ENCODE measurements at regions not wholly inside any gene's neighbourhood (a gene's known extent, or its start where the extent isn't known, plus 50 kb on each side); places are given as distances from the start of the nearest gene placed in this dataset.

GRCh38 chr6:82484001-82484400 is 120.4 kb downstream of the TPBG start:
- TF ChIP-seq EGR1 (IDR thresholded peaks at IDR 0.05), result no peak
- TF ChIP-seq YY1 (IDR thresholded peaks at IDR 0.05; ENCODE audit: low read depth), result no peak
- no peak for TF ChIP-seq FOXM1 (IDR thresholded peaks at IDR 0.05; ENCODE audit: borderline replicate concordance, low read depth)
- no peak for TF ChIP-seq CREB1 (IDR thresholded peaks at IDR 0.05; ENCODE audit: low read depth)
- TF ChIP-seq NFIC (IDR thresholded peaks at IDR 0.05), result no peak
- TF ChIP-seq REST (IDR thresholded peaks at IDR 0.05; ENCODE audit: low read depth), result no peak
- TF ChIP-seq EP300 (IDR thresholded peaks at IDR 0.05; ENCODE audit: borderline replicate concordance), result no peak
- TF ChIP-seq RAD21 (IDR thresholded peaks at IDR 0.05; ENCODE audit: low read depth), result no peak
- no peak for TF ChIP-seq TCF12 (IDR thresholded peaks at IDR 0.05; ENCODE audit: low read depth)
- no peak for TF ChIP-seq MAX (IDR thresholded peaks at IDR 0.05)
- TF ChIP-seq TEAD4 (IDR thresholded peaks at IDR 0.05), result no peak
- no peak for TF ChIP-seq TAF1 (IDR thresholded peaks at IDR 0.05; ENCODE audit: low read depth)
